Fibroblast of lung (primary cell): ENCODE measurements at regions not wholly inside any gene's neighbourhood (a gene's known extent, or its start where the extent isn't known, plus 50 kb on each side); places are given as distances from the start of the nearest gene placed in this dataset.

ENCODE experiments used
- DNase-seq, 2 donors: peaks; one replicate each; pipeline versions ENCODE4 v3.0.0 to v3.0.0-alpha.2; 2010; ENCODE audit warnings: low read depth in 2 of 2
- H2AFZ ChIP-seq: 2 replicates; pipeline ENCODE4 v1.5.1; 2012; ENCODE audit warnings: low read length, control low read depth, inconsistent platforms
- H3K27ac ChIP-seq: 2 replicates; pipeline ENCODE4 v1.5.1; 2011; ENCODE audit warnings: low read length, control low read depth; ENCODE audit not compliant: insufficient read depth
- H3K27me3 ChIP-seq: 2 replicates; pipeline ENCODE4 v1.5.1; 2011; ENCODE audit warnings: mild to moderate bottlenecking, low read length; ENCODE audit not compliant: control insufficient read depth, insufficient read depth
- H3K36me3 ChIP-seq: 2 replicates; pipeline ENCODE4 v1.5.1; 2011; ENCODE audit warnings: low read length; ENCODE audit not compliant: control insufficient read depth, insufficient read depth
- H3K4me1 ChIP-seq: 2 replicates; pipeline ENCODE4 v1.5.1; 2011; ENCODE audit warnings: low read length; ENCODE audit not compliant: control insufficient read depth, insufficient read depth; ENCODE audit errors: extremely low read depth
- H3K4me2 ChIP-seq: 2 replicates; pipeline ENCODE4 v1.5.1; 2011; ENCODE audit warnings: low read length, control low read depth; ENCODE audit not compliant: insufficient read depth; ENCODE audit errors: extremely low read depth
- H3K4me3 ChIP-seq, 4 experiments: fragments of 200-600 bp in 1 of 4; sonication (generic) in 1 of 4; replicated peaks in 1 of 4; 2 replicates each; pipeline ENCODE4 v1.5.1; 2011 to 2016; ENCODE audit warnings: low read length in 4 of 4, low read depth in 3 of 4, mild to moderate bottlenecking in 3 of 4, control low read depth in 2 of 4, inconsistent platforms in 1 of 4, mixed read lengths in 1 of 4; ENCODE audit not compliant: insufficient read depth in 1 of 4; ENCODE audit errors: control extremely low read depth in 1 of 4
- H3K79me2 ChIP-seq: 2 replicates; pipeline ENCODE4 v1.5.1; 2012; ENCODE audit warnings: mild to moderate bottlenecking, low read length, inconsistent platforms; ENCODE audit not compliant: control insufficient read depth, insufficient read depth
- H3K9ac ChIP-seq: 2 replicates; pipeline ENCODE4 v1.5.1; 2011; ENCODE audit warnings: mild to moderate bottlenecking, low read length, control low read depth; ENCODE audit not compliant: insufficient read depth
- H3K9me3 ChIP-seq: 2 replicates; pipeline ENCODE4 v1.5.1; 2012; ENCODE audit warnings: low read depth, low read length; ENCODE audit not compliant: control insufficient read depth, insufficient read depth
- H4K20me1 ChIP-seq: 2 replicates; pipeline ENCODE4 v1.5.1; 2011; ENCODE audit warnings: low read length; ENCODE audit not compliant: control insufficient read depth, insufficient read depth; ENCODE audit errors: extremely low read depth
- CTCF ChIP-seq, 2 donors: IDR thresholded peaks in 1 of 2; conservative IDR thresholded peaks in 1 of 2; 1 replicate in 1 of 2; 2 replicates in 1 of 2; pipeline ENCODE4 v1.5.1; 2011 to 2012; ENCODE audit warnings: low read length in 2 of 2, control low read depth in 1 of 2, inconsistent platforms in 1 of 2, low read depth in 1 of 2, mild to moderate bottlenecking in 1 of 2
- EZH2 ChIP-seq: IDR thresholded peaks from 2 replicates; pipeline ENCODE4 v1.5.1; 2012; ENCODE audit warnings: low read length, control low read depth, mild to moderate bottlenecking; ENCODE audit errors: missing control alignments

- Histone ChIP-seq H3K27me3 (no peaks in the 10 kb centered on the region), H3K9ac (no peak overlapping the region), H3K27ac (no peak overlapping the region), H3K36me3 (no peaks in the 10 kb centered on the region), H3K4me3 (no peak overlapping the region), H4K20me1 (no peaks in the 10 kb centered on the region), H3K79me2 (no peaks in the 10 kb centered on the region), H2AFZ (no peak overlapping the region), H3K9me3 (no peaks in the 10 kb centered on the region), H3K4me2 (no peak overlapping the region), H3K4me1 (no peaks in the 10 kb centered on the region)
- DNase-seq: peak; percentile 18 to 52
- TF ChIP-seq EZH2 (no peak), CTCF (conservative IDR thresholded peaks at IDR 0.05 in 1 of 2, IDR thresholded peaks at IDR 0.05 in 1 of 2; ENCODE audit: low read depth in 1 of 2, low read length in 2 of 2) (no peak)
Observed at GRCh38 chr7:41232086-41232485, 470.8 kb downstream of the INHBA start.

GRCh38 chr7:41224063-41224763 lies 478.7 kb downstream of the INHBA start:
- DNase-seq: peak; percentile 15 to 40
- Histone ChIP-seq H3K9ac (no peak overlapping the region), H3K9me3 (no peaks in the 10 kb centered on the region), H3K27me3 (no peaks in the 10 kb centered on the region), H3K4me3 (no peak overlapping the region), H3K4me1 (no peaks in the 10 kb centered on the region), H4K20me1 (no peaks in the 10 kb centered on the region), H3K27ac (no peak overlapping the region), H3K79me2 (no peaks in the 10 kb centered on the region), H3K36me3 (no peaks in the 10 kb centered on the region), H3K4me2 (no peak overlapping the region), H2AFZ (no peak overlapping the region)
- TF ChIP-seq EZH2: no peak
- TF ChIP-seq CTCF (conservative IDR thresholded peaks at IDR 0.05 in 1 of 2, IDR thresholded peaks at IDR 0.05 in 1 of 2; ENCODE audit: low read depth in 1 of 2, low read length in 2 of 2): no peak

GRCh38 chr7:41222746-41223145 lies 480.1 kb downstream of the INHBA start:
- H2AFZ ChIP-seq: no peak overlapping the region
- no peak overlapping the region for H3K27ac ChIP-seq
- H3K4me1 ChIP-seq: no peaks in the 10 kb centered on the region

More at GRCh38 chr7:41222746-41223145, 480.1 kb downstream of the INHBA start:
- TF ChIP-seq EZH2 (no peak), CTCF (conservative IDR thresholded peaks at IDR 0.05 in 1 of 2, IDR thresholded peaks at IDR 0.05 in 1 of 2; ENCODE audit: low read depth in 1 of 2, low read length in 2 of 2) (no peak)
- Histone ChIP-seq H3K79me2 (no peaks in the 10 kb centered on the region), H3K4me3 (no peak overlapping the region), H4K20me1 (no peaks in the 10 kb centered on the region), H3K9me3 (no peaks in the 10 kb centered on the region), H3K36me3 (no peaks in the 10 kb centered on the region), H3K9ac (no peak overlapping the region), H3K4me2 (no peak overlapping the region), H3K27me3 (no peaks in the 10 kb centered on the region)
- DNase-seq: peak; percentile 63 to 77
